Esophagus squamous epithelium (tissue), 4 donors: ENCODE measurements at regions not wholly inside any gene's neighbourhood (a gene's known extent, or its start where the extent isn't known, plus 50 kb on each side); places are given as distances from the start of the nearest gene placed in this dataset.

ENCODE experiments used
- CTCF ChIP-seq, 6 experiments: fragments of 450-650 bp in 4 of 6; fragments of 200-600 bp in 2 of 6; sonication (generic) in 2 of 6; IDR thresholded peaks; one replicate each; pipeline ENCODE4 v1.5.1; 2016 to 2019; ENCODE audit warnings: antibody characterized with exemption in 6 of 6, mild to moderate bottlenecking in 4 of 6, moderate library complexity in 4 of 6
- POLR2A ChIP-seq, 4 donors: fragments of 450-650 bp; IDR thresholded peaks; one replicate each; pipeline ENCODE4 v1.6.1; 2017; ENCODE audit warnings: antibody characterized with exemption in 4 of 4, mild to moderate bottlenecking in 4 of 4, moderate library complexity in 3 of 4

- no peak for TF ChIP-seq CTCF (IDR thresholded peaks at IDR 0.05)
- no peak for TF ChIP-seq POLR2A (IDR thresholded peaks at IDR 0.05)
Measured at GRCh38 chr12:93214523-93215289, 163.0 kb upstream of the NUDT4 start.
